A673 (cell line): ENCODE measurements at regions not wholly inside any gene's neighbourhood (a gene's known extent, or its start where the extent isn't known, plus 50 kb on each side); places are given as distances from the start of the nearest gene placed in this dataset.

Source experiments
- BruUV-seq: library from RNA; stranded (reverse); fragments of 400-500 nt; replicated peaks from 2 replicates; lab custom pipeline; 2021; lab: Mats Ljungman, UMichigan
- CTCF ChIA-PET: fragments of 300-600 bp; sonication (Branson Sonifier 250); formaldehyde crosslinking; loops from one replicate; lab custom pipeline; 2022; ENCODE audit warnings: antibody characterized with exemption; lab: Charles Lee
- POLR2A ChIA-PET: fragments of 300-600 bp; sonication (Branson Sonifier 250); formaldehyde crosslinking; loops from one replicate; lab custom pipeline; 2022; ENCODE audit warnings: antibody characterized with exemption; ENCODE audit not compliant: low non-redundant PET; lab: Charles Lee
- DNase-seq: peaks from one replicate; pipeline ENCODE4 v3.0.0-alpha.2; 2015; ENCODE audit warnings: low spot score
- H3K27ac ChIP-seq: fragments of 200-600 bp; sonication (generic); 2 replicates; pipeline ENCODE4 v1.5.1; 2016; ENCODE audit warnings: mixed run types, low read depth, mild to moderate bottlenecking, mixed read lengths, antibody characterized with exemption, low read length; ENCODE audit not compliant: poor library complexity, severe bottlenecking
- H3K27me3 ChIP-seq: fragments of 200-600 bp; sonication (generic); replicated peaks from 2 replicates; pipeline ENCODE4 v1.6.1; 2017; ENCODE audit warnings: mixed run types, low read depth, mild to moderate bottlenecking, mixed read lengths, antibody characterized with exemption, low read length; ENCODE audit not compliant: insufficient read depth, poor library complexity
- H3K36me3 ChIP-seq: fragments of 200-600 bp; sonication (generic); 2 replicates; pipeline ENCODE4 v1.6.1; 2016; ENCODE audit warnings: mixed run types, mild to moderate bottlenecking, mixed read lengths, antibody characterized with exemption, low read length; ENCODE audit not compliant: insufficient read depth, poor library complexity, severe bottlenecking
- H3K4me1 ChIP-seq: fragments of 200-600 bp; sonication (generic); 2 replicates; pipeline ENCODE4 v1.6.1; 2017; ENCODE audit warnings: mixed run types, mild to moderate bottlenecking, mixed read lengths, antibody characterized with exemption, low read length; ENCODE audit not compliant: insufficient read depth, poor library complexity, severe bottlenecking
- H3K4me3 ChIP-seq: fragments of 200-600 bp; sonication (generic); 2 replicates; pipeline ENCODE4 v1.5.1; 2016; ENCODE audit warnings: low read depth, mixed run types, mild to moderate bottlenecking, mixed read lengths, low read length; ENCODE audit not compliant: poor library complexity, severe bottlenecking
- H3K9me3 ChIP-seq: fragments of 200-600 bp; sonication (generic); 2 replicates; pipeline ENCODE4 v1.6.1; 2016; ENCODE audit warnings: mixed run types, low read depth, mild to moderate bottlenecking, mixed read lengths, antibody characterized with exemption, low read length; ENCODE audit not compliant: poor library complexity, severe bottlenecking
- CTCF ChIP-seq: fragments of 300-800, 200-600 bp; sonication (generic); conservative IDR thresholded peaks from 2 replicates; pipeline ENCODE4 v1.5.1; 2017; ENCODE audit warnings: low read depth, mild to moderate bottlenecking, antibody characterized with exemption, low read length, moderate library complexity, mixed read lengths
- EZH2 ChIP-seq: fragments of 200-600 bp; sonication (generic); IDR thresholded peaks from 2 replicates; pipeline ENCODE4 v1.6.1; 2017; ENCODE audit warnings: borderline replicate concordance, low read depth, mild to moderate bottlenecking, mixed read lengths, antibody characterized with exemption, low read length; ENCODE audit not compliant: poor library complexity, severe bottlenecking
- intact Hi-C: fragments of 100-400 bp; cut with micrococcal nuclease; formaldehyde crosslinking; loops from one replicate; pipeline ENCODE4 v1.10.0; 2022; ENCODE audit not compliant: unreplicated experiment

GRCh38 chr4:123596805-123597204 is 200.2 kb downstream of the SPRY1 start:
- TF ChIP-seq EZH2 (no peak), CTCF (no peak)
- POLR2A ChIA-PET: no interaction called here
- intact Hi-C loops: no loop called here
- DNase-seq: no peak
- Histone ChIP-seq H3K36me3 (no peaks in the 10 kb centered on the region), H3K27me3 (no peaks in the 10 kb centered on the region), H3K27ac (no peak overlapping the region), H3K4me3 (no peak overlapping the region), H3K4me1 (peaks cover 13% of the 10 kb centered on the region), H3K9me3 (no peaks in the 10 kb centered on the region)
- CTCF ChIA-PET: no interaction called here
- no TSS peak for BruUV-seq

GRCh38 chr4:123597586-123597985 is 201.0 kb downstream of the SPRY1 start:
- ChIA-PET CTCF (no interaction called here), POLR2A (no interaction called here)
- no peak for DNase-seq
- H3K27me3 ChIP-seq: no peaks in the 10 kb centered on the region
- TF ChIP-seq CTCF (no peak), EZH2 (no peak)
- H3K4me3 ChIP-seq: no peak overlapping the region
- BruUV-seq: no TSS peak
- no peaks in the 10 kb centered on the region for H3K36me3 ChIP-seq
- no peak overlapping the region for H3K27ac ChIP-seq
- no peaks in the 10 kb centered on the region for H3K9me3 ChIP-seq
- intact Hi-C loops: no loop called here
- peaks cover 13% of the 10 kb centered on the region for H3K4me1 ChIP-seq

DNA sequence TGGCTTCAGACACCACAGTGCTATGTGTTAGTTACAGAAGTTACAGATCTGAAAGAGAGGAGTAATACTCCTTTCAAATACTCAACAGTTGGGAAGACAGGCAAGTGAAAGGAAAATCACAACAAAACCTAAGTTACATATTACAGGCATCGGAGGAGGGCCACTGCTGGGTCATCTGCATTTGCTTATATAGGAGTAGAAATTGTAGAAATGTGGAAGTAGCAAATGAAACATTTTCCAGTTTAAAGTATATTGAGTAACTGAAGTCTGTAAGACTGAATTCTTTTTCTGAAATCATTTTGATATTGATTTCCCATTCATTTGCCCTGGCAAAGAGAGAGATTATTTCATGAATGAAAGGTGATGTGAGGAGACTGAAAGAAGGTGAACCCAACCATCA is 201.7 kb downstream of the SPRY1 start:
- intact Hi-C loops: no loop called here
- Histone ChIP-seq H3K4me1 (peaks cover 13% of the 10 kb centered on the region), H3K36me3 (no peaks in the 10 kb centered on the region), H3K9me3 (no peaks in the 10 kb centered on the region), H3K4me3 (no peak overlapping the region), H3K27ac (no peak overlapping the region), H3K27me3 (no peaks in the 10 kb centered on the region)
- POLR2A ChIA-PET: no interaction called here
- CTCF ChIA-PET: no interaction called here
- no TSS peak for BruUV-seq
- TF ChIP-seq EZH2 (no peak), CTCF (no peak)
- DNase-seq: no peak
